ENCODE measurements at regions not wholly inside any gene's neighbourhood (a gene's known extent, or its start where the extent isn't known, plus 50 kb on each side); places are given as distances from the start of the nearest gene placed in this dataset.

DNA sequence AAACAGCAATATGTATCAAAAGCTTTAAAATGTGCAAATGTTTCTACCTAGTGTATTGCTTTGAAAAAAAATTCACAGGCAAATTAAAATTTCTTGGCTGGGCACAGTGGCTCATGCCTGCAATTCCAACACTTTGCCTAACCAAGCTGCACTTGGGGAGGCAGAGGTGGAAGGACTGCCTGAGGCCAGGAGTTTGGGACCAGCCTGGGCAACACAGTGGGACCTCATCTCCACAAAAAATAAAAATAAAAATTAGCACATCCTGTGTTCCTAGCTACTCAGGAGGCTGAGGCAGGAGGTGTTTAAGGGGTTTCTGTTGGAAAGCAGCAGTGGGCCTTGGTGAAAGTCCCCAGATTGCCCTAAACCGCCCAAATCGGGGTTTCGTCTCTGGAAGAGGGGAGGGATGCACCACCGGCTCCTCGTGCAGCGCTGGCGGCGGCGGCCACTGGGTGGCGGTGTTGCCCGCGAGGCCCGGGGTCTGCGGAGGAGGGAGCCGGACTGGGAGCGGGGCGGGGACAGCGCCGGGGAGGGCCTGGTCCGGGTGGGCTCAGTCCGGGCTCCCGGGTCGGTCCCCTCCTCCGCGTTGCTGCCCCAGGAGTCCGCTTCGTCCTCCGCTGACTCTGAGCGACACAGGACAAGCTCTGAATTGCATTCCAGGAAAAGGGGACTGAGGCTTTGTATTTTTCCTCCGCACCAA is 265.6 kb downstream of the AACS start:
- TF ChIP-seq, protein P1, sequence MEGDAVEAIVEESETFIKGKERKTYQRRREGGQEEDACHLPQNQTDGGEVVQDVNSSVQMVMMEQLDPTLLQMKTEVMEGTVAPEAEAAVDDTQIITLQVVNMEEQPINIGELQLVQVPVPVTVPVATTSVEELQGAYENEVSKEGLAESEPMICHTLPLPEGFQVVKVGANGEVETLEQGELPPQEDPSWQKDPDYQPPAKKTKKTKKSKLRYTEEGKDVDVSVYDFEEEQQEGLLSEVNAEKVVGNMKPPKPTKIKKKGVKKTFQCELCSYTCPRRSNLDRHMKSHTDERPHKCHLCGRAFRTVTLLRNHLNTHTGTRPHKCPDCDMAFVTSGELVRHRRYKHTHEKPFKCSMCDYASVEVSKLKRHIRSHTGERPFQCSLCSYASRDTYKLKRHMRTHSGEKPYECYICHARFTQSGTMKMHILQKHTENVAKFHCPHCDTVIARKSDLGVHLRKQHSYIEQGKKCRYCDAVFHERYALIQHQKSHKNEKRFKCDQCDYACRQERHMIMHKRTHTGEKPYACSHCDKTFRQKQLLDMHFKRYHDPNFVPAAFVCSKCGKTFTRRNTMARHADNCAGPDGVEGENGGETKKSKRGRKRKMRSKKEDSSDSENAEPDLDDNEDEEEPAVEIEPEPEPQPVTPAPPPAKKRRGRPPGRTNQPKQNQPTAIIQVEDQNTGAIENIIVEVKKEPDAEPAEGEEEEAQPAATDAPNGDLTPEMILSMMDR (IDR thresholded peaks at IDR 0.05): peak; percentile 100
- TF ChIP-seq ZFX (IDR thresholded peaks at IDR 0.05; ENCODE audit: borderline replicate concordance): no peak
